ENCODE measurements at regions not wholly inside any gene's neighbourhood (a gene's known extent, or its start where the extent isn't known, plus 50 kb on each side); places are given as distances from the start of the nearest gene placed in this dataset.
"Not testable (repeated sequence)": the region's sequence is repeated elsewhere in the genome, so short reads cannot be mapped to it uniquely, and the experiment has no call there.

DNA sequence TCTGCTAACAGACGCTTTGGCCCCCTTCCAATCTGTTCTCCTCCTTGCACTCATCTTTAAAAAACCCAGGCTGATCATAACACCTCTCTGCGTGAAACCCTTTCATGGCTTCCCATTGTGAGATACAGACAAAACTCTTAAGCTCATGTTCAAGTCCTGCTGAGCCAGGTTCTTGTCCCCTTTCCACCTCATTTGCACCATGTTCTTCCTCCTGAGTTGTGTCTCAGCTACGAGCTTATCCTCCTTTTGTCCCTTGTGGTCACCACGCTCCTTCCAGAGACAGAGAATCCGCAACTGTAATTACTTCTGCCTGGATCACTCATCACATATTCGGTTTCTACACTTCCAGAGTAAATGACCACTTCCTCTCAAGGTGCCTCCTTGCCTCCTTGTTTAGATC is 238.8 kb downstream of the ACTR3 start:
- no peak for DNase-seq (ENCODE audit: low read depth)

DNA sequence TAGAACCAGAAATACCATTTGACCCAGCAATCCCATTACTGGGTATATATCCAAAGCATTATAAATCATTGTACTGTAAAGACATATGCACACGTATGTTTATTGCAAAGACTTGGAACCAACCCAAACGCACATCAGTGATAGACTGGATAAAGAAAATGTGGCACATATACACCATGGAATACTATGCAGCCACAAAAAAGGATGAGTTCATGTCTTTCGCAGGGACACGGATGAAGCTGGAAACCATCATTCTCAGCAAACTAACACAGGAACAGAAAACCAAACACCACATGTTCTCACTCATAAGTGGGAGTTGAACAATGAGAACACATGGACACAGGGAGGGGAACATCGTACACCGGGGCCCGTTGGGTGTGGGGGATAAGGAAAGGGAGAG is 242.2 kb downstream of the ACTR3 start:
- not testable (repeated sequence) for DNase-seq (ENCODE audit: low read depth)

GRCh38 chr2:114134146-114134545 is 244.3 kb downstream of the ACTR3 start:
- DNase-seq (ENCODE audit: low read depth), result no peak

DNA sequence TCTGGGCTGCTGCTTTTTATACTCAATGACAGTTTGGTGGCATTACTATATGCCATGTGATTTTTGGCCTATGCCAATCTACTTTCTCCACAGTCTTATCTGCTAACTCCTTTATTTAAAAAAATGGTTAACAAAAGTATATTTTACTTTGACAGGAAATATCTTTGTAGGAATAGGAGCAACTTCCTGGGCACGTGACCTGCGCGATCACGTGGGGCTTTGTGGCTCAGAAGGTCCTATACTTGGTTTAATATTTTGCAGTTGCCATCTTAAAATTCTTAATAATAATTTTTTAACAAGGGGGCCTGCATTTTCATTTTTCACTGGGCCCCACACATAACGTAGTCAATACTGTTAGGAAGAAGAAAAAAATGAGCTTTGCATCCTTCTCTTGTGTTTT is 249.7 kb downstream of the ACTR3 start:
- no peak for DNase-seq (ENCODE audit: low read depth)

DNA sequence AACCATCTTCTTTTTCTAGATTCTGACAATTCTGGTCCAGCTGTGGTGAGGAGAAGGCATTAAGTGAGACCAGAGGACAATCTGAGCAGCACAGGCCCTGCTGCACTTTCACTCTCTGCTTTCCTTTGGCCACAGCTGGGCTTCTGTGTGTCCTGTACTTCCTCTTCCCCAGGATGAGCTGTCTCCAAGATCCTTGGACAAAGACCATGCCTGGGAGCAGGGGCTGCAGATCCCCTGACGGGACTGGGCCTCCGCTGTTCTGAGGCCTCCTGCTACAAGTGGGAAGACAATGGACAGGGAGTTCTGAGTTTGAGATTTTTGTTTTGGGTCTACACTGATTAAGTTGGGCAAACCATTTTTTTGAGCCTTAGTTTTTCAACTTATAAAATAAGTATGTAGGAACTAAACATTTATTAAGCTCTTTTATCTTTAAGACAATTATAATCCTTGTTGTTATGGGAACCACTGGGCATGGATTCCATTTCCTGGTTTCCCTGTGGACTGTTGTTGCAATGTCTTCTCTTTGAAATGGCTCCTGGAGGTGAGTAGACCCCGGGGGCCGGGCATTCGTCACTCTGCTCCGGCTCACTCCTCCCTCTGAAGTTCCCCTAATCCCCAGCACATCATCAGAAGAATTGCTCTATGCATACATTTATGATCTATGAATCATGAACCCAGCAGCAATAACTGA is 266.6 kb downstream of the ACTR3 start:
- no peak for DNase-seq (ENCODE audit: low read depth)

DNA sequence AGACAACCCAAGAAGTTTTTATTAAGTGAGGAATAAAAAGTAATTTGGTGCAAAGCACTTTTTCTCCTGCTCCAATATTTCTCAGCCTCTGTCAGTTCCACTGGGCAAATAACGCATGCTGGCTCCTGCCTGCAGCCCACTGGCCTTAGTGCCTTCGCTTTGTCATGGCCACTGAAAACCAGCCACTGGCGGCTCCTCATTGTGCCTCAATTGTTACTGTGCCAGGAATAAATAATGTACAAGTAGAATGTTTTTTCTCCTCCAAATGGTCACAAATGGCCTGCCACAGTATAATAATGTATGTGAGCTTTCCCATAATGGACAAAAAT is 267.1 kb downstream of the ACTR3 start:
- DNase-seq (ENCODE audit: low read depth), result no peak

- DNase-seq (ENCODE audit: low read depth), result no peak
Measured at GRCh38 chr2:114160263-114160981, 270.5 kb downstream of the ACTR3 start.

DNA sequence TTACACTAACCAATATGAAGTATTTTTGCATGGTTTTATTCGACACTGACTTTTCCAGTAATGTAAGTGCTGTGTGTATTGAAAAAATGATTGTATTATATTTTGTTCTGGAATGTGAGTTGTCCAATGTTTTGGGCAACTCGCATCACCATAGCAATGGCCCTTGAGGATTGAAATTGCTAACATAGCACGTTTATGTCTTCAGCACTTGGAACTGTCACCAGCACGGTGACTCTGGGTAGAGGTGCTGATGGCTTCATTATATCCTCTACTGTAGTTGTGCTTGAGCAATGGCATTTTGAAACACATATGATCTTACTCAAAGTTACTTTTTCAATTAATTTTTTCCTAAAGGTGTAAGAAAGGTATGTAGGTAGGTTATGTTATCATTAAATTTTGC is 271.5 kb downstream of the ACTR3 start:
- no peak for DNase-seq (ENCODE audit: low read depth)

DNA sequence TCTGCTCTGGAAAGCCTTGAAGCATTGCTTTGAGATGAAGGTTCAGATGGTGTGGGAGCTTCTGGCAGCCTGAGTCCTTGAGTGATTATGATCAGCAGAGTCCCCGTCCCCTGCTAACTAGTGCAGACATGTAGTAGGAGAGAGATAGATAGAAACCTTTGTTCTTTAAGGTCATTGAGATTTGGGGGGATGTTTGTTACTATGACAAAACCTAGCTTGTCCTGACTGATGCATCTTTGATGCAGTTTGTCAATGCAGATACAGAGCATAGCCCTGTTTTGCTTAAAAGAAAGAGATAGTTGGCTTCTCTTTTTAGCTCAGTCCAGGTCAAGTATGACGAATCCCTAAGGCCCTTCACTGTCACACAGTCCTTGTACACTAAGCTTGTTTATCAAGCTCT is 274.6 kb upstream of the DPP10 start:
- no peak for DNase-seq (ENCODE audit: low read depth)

DNA sequence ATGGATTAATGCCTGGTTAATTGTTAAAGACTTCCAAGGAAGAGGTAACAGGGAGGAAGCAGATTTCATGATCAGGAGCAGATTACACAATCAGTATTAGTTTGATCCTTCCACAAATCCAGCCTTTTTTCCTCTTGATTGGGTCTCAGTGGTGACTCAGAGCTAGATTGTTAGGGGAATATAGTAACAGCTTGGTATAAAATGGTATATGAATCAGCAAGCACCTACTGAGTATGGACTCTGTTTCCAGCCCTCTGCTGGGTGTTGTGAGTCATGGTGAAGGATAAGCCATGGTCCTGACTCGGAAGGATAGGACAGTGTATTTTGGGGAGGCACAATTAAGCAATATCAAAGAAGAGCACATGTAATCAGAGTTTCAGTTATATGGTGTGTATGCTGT is 272.4 kb upstream of the DPP10 start:
- DNase-seq (ENCODE audit: low read depth), result peak; percentile 81

- DNase-seq (ENCODE audit: low read depth), result no peak
Measured at GRCh38 chr2:114175507-114175906, 266.9 kb upstream of the DPP10 start.

DNA sequence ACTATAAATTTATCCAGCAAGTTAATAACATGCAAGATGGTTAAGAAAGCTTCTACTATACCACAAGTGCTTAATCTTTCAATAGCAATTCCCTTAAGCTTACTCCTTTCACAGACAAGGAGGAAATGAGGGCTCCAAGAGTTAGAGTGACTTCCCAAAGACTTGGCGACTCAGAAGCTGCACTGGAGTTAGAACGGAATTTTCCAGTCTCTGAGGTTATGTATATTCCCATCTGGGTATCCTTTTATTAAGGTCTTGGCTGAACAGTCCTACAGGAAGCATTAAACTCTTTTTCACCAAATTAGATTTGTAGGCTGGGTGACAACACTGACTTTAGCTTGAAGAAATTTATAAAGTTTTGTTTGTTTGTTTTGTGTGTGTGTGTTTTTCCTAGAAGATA is 256.9 kb upstream of the DPP10 start:
- no peak for DNase-seq (ENCODE audit: low read depth)

- peak; percentile 76 for DNase-seq (ENCODE audit: low read depth)
Measured at GRCh38 chr2:114192362-114192761, 250.1 kb upstream of the DPP10 start.

GRCh38 chr2:114201781-114202180 is 240.7 kb upstream of the DPP10 start:
- DNase-seq (ENCODE audit: low read depth), result no peak

- DNase-seq (ENCODE audit: low read depth), result no peak
Measured at GRCh38 chr2:114203679-114204078, 238.8 kb upstream of the DPP10 start.

- no peak for DNase-seq (ENCODE audit: low read depth)
Measured at GRCh38 chr2:114213808-114214207, 228.6 kb upstream of the DPP10 start.

- DNase-seq (ENCODE audit: low read depth), result no peak
Measured at GRCh38 chr2:114218383-114218782, 224.1 kb upstream of the DPP10 start.

GRCh38 chr2:114219456-114219855 is 223.0 kb upstream of the DPP10 start:
- no peak for DNase-seq (ENCODE audit: low read depth)

DNA sequence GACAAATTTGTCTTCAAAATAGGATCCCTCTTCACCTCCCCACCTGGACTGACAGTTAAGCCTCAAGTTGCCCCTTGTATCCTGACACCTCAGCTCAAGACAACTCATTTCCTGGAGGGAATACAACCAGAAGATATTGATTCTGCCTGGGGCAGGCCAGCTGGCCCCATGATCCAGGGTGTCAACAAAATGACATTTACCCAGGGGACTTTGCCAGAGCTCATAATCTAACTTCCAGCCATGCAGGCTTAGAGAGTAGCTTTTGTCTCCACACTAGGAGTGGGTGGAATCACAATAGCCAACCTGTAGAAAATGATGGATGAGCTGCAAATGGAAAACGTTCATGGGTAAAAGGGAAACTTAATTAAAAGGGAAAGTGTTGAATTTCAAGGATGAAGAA is 220.1 kb upstream of the DPP10 start:
- no peak for DNase-seq (ENCODE audit: low read depth)

- no peak for DNase-seq (ENCODE audit: low read depth)
Measured at GRCh38 chr2:114231921-114232320, 210.5 kb upstream of the DPP10 start.

DNA sequence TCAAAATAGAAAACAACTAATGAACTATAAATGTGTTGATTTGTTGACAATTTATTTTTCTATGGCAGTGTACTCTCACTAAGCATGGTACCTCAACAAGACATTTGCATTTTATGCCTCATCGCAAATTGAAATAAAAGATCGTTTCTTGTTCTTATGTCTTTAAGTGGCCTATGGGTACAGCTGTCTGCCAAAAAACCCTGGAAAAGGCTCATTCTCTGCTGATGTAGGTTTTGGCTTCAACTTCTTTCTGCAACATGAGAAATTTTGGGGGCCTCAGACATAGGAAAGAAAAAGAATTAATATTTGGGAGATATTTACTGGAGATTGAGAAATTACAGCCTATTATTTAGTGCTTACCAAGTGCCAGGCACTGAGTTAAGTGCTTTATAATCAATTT is 205.1 kb upstream of the DPP10 start:
- no peak for DNase-seq (ENCODE audit: low read depth)

- no peak for DNase-seq (ENCODE audit: low read depth)
Measured at GRCh38 chr2:114238910-114239559, 203.4 kb upstream of the DPP10 start.

- no peak for DNase-seq (ENCODE audit: low read depth)
Measured at GRCh38 chr2:114248648-114249047, 193.8 kb upstream of the DPP10 start.
